NCI-H82 treated with DMSO at 0.1 percent for 48 hours (cell line): ENCODE measurements at regions not wholly inside any gene's neighbourhood (a gene's known extent, or its start where the extent isn't known, plus 50 kb on each side); places are given as distances from the start of the nearest gene placed in this dataset.
"Not testable (repeated sequence)": the region's sequence is repeated elsewhere in the genome, so short reads cannot be mapped to it uniquely, and the experiment has no call there.

ENCODE experiments used
- DNase-seq: peaks from one replicate; lab custom pipeline; 2025; ENCODE audit not compliant: unreplicated experiment; lab: John Stamatoyannopoulos, UW

GRCh38 chr6:56719315-56720058, 76.8 kb upstream of the DST start:
- DNase-seq: not testable (repeated sequence)

GRCh38 chr6:56718236-56718635, 75.5 kb upstream of the DST start:
- DNase-seq: no peak

GRCh38 chr6:56716229-56716628, 73.5 kb upstream of the DST start:
- DNase-seq: no peak

- peak; percentile 77 for DNase-seq
Observed at GRCh38 chr6:56715741-56716140, 73.1 kb upstream of the DST start.

GRCh38 chr6:56714982-56715456, 72.3 kb upstream of the DST start:
- DNase-seq: no peak

- DNase-seq: no peak
Observed at GRCh38 chr6:56714273-56714672, 71.6 kb upstream of the DST start.

- DNase-seq: no peak
Observed at GRCh38 chr6:56713254-56713672, 70.6 kb upstream of the DST start.

- no peak for DNase-seq
Observed at GRCh38 chr6:56710967-56711366, 68.3 kb upstream of the DST start.

GRCh38 chr6:56709650-56710049, 67.0 kb upstream of the DST start:
- no peak for DNase-seq

- DNase-seq: peak; percentile 52
Observed at GRCh38 chr6:56708810-56709597, 66.3 kb upstream of the DST start.

GRCh38 chr6:56706981-56707726, 64.5 kb upstream of the DST start:
- DNase-seq: no peak

GRCh38 chr6:56699066-56699654, 56.5 kb upstream of the DST start:
- DNase-seq: peak; percentile 47

- DNase-seq: no peak
Observed at GRCh38 chr6:56695702-56696101, 53.0 kb upstream of the DST start.

GRCh38 chr6:56694002-56694401, 51.3 kb upstream of the DST start:
- DNase-seq: no peak

- DNase-seq: peak; percentile 94
Observed at GRCh38 chr6:56693246-56693607, 50.5 kb upstream of the DST start.

- DNase-seq: no peak
Observed at GRCh38 chr6:56692523-56693245, 50.0 kb upstream of the DST start.
